ENCODE measurements at regions not wholly inside any gene's neighbourhood (a gene's known extent, or its start where the extent isn't known, plus 50 kb on each side); places are given as distances from the start of the nearest gene placed in this dataset.
A peak's percentile ranks its signal among the peaks of the same experiment; 100 is the strongest.

- H3K9me3 ChIP-seq (ENCODE audit: control insufficient read depth in 4 of 4, low read length in 3 of 4), result no peaks in the 10 kb centered on the region
- no peak overlapping the region for H3K27ac ChIP-seq (ENCODE audit: low read depth in 1 of 2, low read length in 2 of 2)
- peaks cover 0 to 7% (median 0%) of the 10 kb centered on the region in 4 donors for H3K27me3 ChIP-seq (ENCODE audit: control insufficient read depth in 4 of 4, insufficient read depth in 4 of 4, low read length in 3 of 4)
- no peak for DNase-seq (ENCODE audit: low spot score)
- 95% methylated on average over 1 of the region's 1 CpG for WGBS
- TF ChIP-seq NR2F2 (IDR thresholded peaks at IDR 0.05) (no peak), REST (IDR thresholded peaks at IDR 0.05) (no peak), ZBTB33 (IDR thresholded peaks at IDR 0.05) (no peak), TAF1 (conservative IDR thresholded peaks at IDR 0.05) (no peak), MAX (IDR thresholded peaks at IDR 0.05) (no peak)
- H3K4me3 ChIP-seq (ENCODE audit: low read depth in 1 of 3, low read length in 3 of 3), result no peak overlapping the region
- H3K9ac ChIP-seq (ENCODE audit: low read depth in 1 of 2, low read length in 2 of 2), result no peak overlapping the region
- peaks cover 0 to 36% (median 25%) of the 10 kb centered on the region in 4 donors for H3K4me1 ChIP-seq (ENCODE audit: control insufficient read depth in 4 of 4, insufficient read depth in 4 of 4, low read length in 3 of 4)
- H3K36me3 ChIP-seq (ENCODE audit: control insufficient read depth in 4 of 4, insufficient read depth in 3 of 4, low read depth in 1 of 4, low read length in 3 of 4), result no peaks in the 10 kb centered on the region
Observed at GRCh38 chr12:88303335-88303734, 161.2 kb downstream of the TMTC3 start.

GRCh38 chr12:88305254-88305890 lies 163.3 kb downstream of the TMTC3 start:
- H3K4me3 ChIP-seq (ENCODE audit: low read depth in 1 of 3, low read length in 3 of 3), result no peak overlapping the region
- WGBS, result 22% methylated on average over 5 of the region's 5 CpGs
- peaks cover 0 to 19% (median 18%) of the 10 kb centered on the region in 4 donors for H3K4me1 ChIP-seq (ENCODE audit: control insufficient read depth in 4 of 4, insufficient read depth in 4 of 4, low read length in 3 of 4)
- TF ChIP-seq MAX (IDR thresholded peaks at IDR 0.05) (peak; percentile 31), EGR1 (IDR thresholded peaks at IDR 0.05; ENCODE audit: low read depth in 2 of 2) (no peak), NR2F2 (IDR thresholded peaks at IDR 0.05) (peak; percentile 86), FOXA1 (IDR thresholded peaks at IDR 0.05) (no peak), YY1 (IDR thresholded peaks at IDR 0.05) (peak; percentile 46), CTCF (IDR thresholded peaks at IDR 0.05; ENCODE audit: low read depth, low read length, missing input control) (no peak), REST (IDR thresholded peaks at IDR 0.05) (no peak), ZBTB33 (IDR thresholded peaks at IDR 0.05) (peak; percentile 36), JUND (IDR thresholded peaks at IDR 0.05) (peak in 1 of 2 donors; percentile 29), HNF4G (IDR thresholded peaks at IDR 0.05) (no peak), TAF1 (conservative IDR thresholded peaks at IDR 0.05) (no peak), RXRA (IDR thresholded peaks at IDR 0.05) (peak; percentile 52 to 72), HNF4A (conservative IDR thresholded peaks at IDR 0.05) (peak; percentile 65 to 70), GABPA (IDR thresholded peaks at IDR 0.05 in 1 of 2, conservative IDR thresholded peaks at IDR 0.05 in 1 of 2) (no peak), RAD21 (IDR thresholded peaks at IDR 0.05) (peak in 1 of 2 donors; percentile 35), FOXA2 (IDR thresholded peaks at IDR 0.05) (no peak), SP1 (IDR thresholded peaks at IDR 0.05) (peak; percentile 32)

More at GRCh38 chr12:88305254-88305890, 163.3 kb downstream of the TMTC3 start:
- no peak for DNase-seq (ENCODE audit: low spot score)
- Histone ChIP-seq H3K36me3 (ENCODE audit: control insufficient read depth in 4 of 4, insufficient read depth in 3 of 4, low read depth in 1 of 4, low read length in 3 of 4) (no peaks in the 10 kb centered on the region), H3K9me3 (ENCODE audit: control insufficient read depth in 4 of 4, low read length in 3 of 4) (no peaks in the 10 kb centered on the region), H3K9ac (ENCODE audit: low read depth in 1 of 2, low read length in 2 of 2) (no peak overlapping the region), H3K27me3 (ENCODE audit: control insufficient read depth in 4 of 4, insufficient read depth in 4 of 4, low read length in 3 of 4) (peaks cover 0 to 7% (median 0%) of the 10 kb centered on the region in 4 donors), H3K27ac (ENCODE audit: low read depth in 1 of 2, low read length in 2 of 2) (no peak overlapping the region)

Measured in liver (tissue), 8 donors.